Dermis blood vessel endothelial cell (primary cell): ENCODE measurements at regions not wholly inside any gene's neighbourhood (a gene's known extent, or its start where the extent isn't known, plus 50 kb on each side); places are given as distances from the start of the nearest gene placed in this dataset.

Experiments
- DNase-seq: peaks from one replicate; pipeline ENCODE4 v3.0.0; 2010

DNA sequence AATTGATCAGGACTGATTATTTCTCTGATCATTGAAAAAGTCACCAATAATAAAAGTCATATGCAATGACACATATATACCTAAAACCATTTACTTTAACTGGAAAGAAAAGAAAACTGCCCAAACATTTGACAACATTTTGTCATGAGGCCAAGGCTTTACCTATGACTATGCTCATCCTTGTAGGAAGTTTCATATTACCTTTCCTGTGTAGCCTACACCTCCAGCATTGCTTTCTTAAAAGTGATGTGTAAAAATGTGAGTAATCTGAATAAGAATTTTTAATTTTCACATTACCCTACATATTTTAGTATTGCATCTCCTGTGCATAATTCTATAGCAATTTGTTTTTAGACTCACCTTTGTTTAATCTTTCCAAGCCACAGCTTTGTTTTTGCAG, 419.8 kb upstream of the FIGN start:
- no peak for DNase-seq

DNA sequence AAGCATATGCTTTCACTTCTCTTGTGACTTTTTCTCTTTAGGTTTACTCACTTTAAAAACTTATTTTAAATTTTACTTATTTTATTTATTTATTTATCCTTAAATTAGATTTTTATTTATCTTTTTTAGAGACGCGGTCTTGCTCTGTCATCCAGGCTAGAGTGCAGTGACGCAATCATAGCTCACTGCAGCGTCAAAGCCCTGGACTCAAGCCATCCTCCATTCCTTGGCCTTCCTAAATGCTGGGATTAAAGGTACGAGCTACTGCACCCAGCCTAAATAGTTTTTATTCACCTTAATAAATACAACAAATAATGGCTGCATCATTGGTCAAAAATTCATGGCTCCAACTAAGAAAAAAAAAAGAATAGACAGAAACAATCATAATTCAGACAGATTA, 415.7 kb upstream of the FIGN start:
- DNase-seq = no peak

DNA sequence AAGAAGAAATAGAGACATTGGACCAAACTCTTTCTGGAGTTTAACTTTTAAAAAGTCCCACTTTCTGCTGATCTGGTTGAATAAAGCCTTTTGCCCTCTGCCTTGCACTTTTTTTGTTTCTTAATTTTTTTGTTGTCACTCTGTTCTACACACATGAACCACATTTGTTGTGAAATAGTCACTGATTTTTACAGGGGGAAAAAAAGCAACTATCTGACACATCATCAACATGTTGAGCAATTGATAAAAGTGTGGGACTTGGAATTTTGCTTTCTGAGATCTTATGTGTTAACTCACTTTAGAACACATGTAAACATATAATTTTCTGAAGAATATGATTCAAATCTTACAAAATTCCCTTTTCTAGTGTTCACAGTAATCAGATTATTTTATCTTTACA, 414.8 kb upstream of the FIGN start:
- DNase-seq = no peak

DNA sequence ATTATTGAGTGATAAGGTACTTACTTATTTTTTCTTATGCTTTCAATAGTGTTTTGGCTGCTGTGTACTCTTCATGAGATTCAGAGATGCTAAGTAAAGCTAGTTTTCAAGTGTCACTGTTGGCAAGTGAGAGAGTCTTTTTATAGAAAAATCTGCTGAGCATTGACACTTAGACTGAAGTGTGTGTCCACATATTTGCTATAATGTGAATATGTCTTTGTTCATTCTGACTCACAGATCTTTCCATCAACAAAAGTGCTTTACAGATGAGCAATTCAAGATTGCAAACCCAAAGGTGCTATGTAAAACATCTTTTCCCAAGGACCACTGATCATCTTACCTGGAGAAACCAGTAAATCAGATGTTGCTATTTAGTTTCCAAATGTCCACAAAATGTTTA, 410.6 kb upstream of the FIGN start:
- no peak for DNase-seq

DNA sequence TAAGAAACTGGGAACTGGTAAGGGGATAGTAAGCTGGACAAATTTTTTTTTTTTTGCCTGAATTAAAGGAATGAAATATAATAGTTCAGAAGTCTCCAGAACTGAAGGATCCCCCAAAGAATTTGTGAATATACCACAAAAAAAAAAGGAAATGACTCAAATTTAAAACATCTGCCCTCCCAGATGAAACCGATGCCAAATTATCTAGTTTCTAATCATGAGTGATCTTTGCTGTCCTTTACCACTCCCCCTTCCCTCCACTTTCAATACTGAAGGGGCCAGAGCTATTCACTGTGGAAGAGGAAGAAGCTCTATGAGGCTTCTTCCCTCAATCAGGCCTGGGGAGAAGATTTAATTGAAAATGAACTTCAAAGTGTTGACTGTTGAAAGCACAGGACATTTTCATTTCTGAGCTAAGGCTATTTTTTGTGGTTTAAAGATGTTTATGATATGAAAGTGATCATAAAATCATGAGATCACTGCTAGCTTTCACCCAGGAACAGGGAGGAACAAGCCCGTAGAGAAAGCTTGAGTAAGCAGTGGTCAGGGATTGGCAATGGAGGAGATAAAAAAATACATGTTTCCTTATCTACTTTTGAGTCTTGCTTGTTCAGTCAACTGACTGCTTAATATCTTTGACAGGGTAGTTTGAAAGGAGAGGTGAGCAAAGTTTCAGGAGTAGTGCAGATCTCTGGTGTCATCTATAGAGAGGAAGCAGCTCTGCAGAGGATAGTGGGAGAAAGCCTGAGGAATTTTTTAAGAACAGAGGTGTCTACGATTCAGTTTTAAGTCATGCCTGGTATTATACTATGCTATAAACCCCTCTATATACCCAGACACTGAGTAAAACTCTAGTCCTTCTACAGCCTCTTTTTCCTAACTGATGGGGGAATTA, 409.5 kb upstream of the FIGN start:
- DNase-seq = no peak

DNA sequence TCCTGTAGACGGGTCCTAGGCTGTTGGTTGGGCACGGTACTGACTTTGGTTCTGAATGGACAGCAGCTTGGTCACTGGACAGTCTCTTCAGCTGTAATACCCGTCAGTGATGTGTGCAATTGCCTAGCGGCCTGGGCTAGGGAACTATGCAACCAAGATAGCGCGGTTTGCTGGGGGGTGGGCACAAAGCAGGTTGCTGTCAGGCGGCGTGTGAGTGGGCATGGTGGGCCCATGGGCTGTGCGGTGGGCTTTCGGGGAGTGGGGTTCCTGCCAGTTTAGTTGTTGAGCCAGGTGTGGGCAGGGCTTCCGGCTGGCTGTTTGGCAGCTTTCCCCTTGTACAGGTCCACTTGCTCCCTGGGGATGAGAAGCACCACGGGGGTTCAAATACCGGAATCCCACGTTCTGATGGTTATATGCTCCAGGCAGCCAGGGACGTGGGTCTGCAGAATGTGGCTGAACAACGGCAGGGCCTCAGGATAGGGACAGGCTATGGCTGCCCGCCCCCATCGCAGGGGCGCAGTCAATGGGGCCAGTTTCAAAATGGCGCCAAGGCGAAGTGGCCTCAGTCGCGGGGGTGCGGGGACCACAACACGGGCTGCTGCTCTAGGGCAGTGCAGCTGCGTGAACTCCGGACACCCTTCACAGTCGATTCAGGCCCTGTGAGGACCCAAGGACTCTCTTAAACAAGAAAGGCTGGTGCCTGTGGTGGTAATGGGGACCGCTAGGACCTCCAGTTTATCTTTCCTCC, 407.5 kb upstream of the FIGN start:
- no peak for DNase-seq

DNA sequence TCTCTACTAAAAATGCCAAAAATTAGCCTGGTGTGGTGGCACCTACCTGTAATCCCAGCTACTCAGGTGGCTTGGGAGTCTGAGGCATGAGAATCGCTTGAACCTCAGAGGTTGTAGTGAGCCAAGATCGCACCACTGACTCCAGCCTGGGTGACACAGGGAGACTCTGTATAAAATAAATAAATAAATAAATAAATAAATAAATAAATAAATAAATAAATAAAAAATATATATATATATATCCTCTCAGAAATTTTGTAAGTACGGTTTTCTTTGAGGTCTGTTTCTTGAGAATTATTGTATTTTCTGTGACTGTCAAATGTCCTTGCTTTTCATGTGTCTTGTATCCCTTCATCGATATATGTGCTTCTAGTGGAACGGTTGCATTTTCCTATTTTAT, 406.9 kb upstream of the FIGN start:
- no peak for DNase-seq

DNA sequence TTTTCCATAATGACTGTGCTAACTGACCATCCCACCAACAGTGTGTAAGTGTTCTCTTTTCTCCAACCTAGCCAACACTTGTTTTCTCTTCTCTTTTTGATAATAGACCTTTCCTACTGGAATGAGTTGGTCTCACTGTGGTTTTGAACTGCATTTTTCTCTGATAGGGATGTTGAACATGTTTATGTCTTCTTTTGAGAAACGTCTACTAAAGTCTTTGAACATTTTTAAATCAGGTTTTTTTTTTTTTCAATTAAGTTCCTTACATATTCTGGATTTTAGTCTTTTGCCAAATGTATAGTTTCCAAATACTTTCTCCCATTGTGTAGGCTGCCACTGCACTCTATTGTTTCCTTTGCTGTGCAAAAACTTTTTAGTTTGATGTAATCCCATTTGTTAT, 405.5 kb upstream of the FIGN start:
- no peak for DNase-seq

DNA sequence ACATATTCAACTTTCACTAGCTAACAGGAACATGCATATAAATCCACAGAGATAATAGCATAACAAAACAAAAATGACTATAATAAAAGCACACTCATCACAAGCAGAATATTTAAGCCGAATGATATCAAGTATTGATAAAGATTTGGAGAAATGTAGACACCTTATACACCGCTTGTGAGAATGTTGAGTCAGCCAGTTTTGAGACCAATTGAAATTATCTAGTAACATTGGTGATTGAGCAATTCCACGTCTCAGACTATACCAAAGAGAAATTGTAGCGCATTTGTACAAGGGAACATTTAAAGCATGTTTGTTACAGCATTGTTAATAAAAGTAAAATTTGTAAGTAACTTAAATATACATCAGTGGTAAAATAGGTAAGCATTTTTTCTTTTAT, 402.9 kb upstream of the FIGN start:
- no peak for DNase-seq

DNA sequence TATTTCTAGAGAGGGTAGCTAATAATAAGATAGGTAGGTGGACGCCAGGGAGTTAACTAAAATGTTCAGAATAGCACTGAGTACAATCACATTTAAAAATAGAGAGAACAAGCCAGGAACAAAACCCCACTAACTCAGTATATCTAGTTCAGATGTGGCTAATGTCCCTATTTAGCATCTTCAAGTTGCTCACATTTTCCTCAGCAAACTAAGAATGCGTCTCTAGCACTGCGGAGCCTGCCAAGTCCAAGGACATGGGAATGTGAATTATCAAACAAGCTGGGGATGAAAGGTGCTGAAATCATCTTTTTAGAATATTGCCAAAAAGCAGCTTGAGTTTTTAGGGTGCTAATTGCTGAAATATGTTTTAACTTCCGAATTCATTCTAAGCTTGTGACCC, 398.5 kb upstream of the FIGN start:
- no peak for DNase-seq

DNA sequence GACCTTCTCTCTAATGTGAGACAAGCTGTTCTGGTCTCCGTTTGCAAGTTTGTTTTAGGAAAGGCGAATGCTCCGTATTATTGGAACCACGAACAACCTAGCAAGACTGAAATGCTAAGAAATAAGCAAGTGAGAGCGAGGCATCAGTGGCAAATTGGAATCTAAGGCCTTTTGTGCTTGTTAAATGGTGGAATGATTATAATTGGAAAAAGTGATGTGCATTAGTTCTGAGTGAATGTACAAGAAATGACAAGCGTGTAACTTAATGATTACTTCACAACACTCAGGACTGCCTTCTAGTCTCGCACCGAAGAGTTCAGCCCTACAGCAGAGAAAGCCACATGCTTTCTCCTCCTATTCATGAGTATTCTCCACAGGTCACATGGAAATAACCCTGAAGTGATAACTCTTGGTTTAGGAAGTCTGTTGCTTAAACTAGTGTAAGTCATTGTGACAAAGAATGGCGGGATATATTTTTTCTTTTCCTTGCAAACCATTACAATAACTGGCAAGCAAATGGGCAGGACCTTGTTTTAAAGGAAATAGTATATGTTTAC, 392.2 kb upstream of the FIGN start:
- no peak for DNase-seq

DNA sequence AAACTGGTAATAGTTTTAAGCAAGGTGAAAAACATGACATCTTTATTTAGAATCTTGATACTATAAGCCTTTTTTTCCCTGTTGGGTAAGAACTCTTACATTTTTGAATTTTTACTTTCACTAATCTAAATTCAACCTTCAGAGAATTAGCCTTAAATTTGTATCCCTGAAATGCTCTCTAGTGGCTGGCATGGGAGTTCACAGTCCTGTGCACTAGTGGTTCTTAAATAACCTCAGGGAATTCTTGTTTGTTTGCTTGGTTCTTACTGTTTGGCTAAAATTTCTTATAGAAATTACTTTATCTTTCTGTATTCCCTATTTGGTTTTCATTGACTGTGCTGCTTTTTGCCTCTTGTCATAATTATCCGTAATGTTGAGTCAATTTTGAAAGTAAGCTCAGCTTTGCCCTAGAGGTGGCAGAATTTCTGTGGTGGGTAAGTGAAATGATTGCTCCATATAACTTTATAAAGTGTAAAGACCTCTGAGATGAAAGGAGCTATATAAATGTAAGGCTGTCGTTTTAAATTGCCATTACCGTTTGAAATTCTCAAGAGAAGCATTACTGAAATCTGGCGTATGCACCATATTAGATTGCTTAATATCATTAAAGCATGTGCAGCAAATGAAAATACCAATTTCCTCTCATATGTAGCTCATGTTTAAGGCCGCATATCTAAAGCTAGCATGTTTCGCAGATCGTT, 391.3 kb upstream of the FIGN start:
- no peak for DNase-seq

DNA sequence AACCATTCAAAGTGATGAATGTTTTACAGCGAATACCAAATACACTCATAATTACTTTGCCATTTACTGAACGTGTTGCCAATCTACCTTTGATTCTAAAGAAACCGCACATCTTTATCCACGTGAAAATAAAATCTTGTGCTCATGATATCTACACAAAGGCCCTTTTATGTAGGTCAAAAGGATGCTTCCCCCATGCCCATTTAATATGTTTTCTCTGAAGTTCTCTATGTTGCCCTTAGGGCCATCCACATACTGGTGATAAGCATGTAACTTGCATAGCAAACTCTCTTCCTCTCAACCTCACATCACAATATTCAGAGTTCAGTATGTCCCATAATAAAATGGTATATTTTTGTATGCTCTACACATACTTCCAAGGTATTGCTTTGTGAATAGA, 380.0 kb upstream of the FIGN start:
- DNase-seq = no peak

DNA sequence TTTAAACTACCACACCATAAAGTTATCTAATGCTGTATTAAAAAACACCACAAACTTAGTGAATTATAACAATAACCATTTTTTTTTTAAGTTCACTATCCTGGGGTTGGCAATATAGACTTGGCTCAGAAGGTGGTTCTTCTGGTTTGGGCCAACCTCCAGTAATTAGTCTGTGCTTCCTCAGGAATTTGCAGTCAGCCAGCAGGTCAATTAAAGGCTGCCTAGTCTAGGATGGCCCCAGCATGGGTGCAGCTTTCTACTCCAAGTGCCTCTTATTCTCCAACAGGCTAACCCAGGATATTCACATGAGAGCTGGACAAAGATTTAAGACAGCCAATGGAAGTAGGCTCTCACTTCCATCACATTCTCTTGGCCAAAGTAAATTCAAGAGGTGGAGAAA, 379.1 kb upstream of the FIGN start:
- no peak for DNase-seq

DNA sequence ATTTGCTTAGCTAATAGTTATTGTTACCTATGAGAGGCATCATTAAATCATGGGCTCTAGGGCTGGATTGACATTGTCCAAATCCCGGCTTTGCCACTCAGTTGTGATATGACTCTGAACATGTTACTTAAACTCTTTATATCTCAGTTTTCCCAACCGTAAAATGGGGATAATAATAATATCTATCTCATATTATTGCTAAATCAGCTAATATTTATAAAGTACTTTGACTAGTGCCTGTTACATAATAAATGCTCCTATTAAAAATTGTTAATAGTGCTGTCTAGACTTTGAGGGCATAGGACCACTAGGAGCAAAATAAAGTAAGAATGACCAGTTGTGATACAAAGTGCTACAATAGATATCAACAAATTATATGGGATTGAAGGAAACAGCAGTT, 376.3 kb upstream of the FIGN start:
- no peak for DNase-seq

DNA sequence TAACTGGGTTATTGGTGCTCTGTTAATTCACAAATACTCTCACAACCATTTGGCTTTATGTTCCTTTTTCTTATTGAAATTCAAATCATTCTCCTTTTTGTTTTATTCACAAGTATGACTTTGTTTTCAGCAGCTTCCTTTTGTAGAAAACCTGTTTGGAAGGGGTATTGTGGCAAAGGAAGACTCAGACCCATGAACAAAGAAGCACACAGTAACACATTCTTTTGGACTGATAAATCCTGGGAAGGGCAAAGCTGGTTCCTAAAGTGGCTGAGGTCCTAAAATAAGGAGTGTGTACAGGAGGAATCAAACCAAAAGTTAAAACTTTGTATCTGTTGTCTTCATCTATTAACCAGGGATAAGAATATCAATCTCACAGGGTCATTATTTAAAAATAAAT, 374.7 kb upstream of the FIGN start:
- no peak for DNase-seq

DNA sequence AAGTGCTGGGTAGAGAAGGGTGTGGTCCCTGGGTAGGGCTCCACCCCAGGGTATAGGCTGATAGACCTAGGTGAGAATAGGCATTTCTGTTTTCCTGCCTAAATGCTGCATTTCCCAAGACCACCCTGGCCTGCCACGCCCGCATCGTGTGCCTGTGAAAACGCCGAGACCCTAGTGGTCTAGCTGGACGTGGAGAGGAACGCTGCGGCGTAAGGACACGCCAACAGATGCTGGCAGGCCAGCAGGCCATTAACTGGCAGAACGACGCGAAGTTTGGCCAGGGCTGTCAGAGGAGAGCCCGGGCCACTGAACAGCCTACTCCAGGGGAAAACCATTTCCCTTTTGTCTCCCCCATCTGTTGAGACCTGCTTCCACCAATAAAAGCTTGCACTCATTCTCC, 373.2 kb upstream of the FIGN start:
- no peak for DNase-seq

DNA sequence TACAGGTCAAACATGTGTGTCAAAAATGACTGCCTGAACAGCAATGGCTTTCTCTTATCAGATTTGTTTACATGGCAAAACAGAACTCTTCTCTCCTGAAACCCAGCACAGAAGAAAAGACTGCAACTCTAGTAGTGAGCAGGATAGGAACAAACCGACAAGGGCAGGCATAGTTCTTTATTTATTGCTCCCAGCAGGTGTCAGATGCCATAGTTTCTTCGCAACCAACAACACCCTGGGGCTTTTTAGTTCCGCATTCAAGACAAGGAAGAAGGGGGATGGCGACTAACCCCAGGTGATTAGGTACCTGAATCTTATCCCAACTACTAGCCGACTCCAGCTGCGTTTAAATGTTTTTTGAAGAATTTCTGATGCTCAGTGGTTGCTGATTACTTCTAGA, 367.5 kb upstream of the FIGN start:
- no peak for DNase-seq

DNA sequence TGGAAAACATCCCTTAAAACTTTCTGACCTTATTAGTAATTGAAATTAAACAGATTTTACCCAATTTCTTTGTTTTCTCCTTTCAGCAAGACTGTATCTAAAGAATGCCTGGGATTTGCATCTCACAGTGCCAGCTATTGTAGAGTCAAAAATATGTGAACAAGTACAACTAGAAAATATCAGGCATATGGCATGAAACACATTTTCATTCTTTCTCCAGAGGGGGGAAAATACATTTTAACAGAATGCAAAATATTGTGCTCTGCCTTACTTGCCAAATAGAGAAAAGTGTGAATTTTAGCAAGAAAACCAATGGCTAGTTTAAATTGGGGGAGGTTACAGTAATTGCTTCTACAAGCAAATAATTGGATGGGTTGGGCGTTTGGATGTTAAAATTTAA, 366.6 kb upstream of the FIGN start:
- DNase-seq = no peak

DNA sequence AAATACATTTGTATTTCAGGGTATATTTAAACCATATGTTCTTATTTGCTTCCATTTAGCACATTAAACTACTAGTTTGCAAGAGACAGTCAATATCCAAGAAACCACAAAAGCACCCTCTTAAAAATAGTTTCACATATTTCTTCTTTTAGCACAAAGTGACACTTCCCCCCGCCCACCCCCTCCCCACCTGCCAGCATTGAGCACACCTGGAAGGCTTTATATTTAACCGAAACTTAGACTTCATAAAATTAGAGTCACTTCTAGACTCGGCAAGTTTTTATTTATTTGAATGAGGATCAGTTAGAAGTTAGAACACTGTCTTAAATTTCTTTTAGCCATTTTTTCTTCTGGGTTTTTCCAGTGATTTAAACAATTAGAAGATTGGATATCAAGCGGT, 355.9 kb upstream of the FIGN start:
- no peak for DNase-seq

DNA sequence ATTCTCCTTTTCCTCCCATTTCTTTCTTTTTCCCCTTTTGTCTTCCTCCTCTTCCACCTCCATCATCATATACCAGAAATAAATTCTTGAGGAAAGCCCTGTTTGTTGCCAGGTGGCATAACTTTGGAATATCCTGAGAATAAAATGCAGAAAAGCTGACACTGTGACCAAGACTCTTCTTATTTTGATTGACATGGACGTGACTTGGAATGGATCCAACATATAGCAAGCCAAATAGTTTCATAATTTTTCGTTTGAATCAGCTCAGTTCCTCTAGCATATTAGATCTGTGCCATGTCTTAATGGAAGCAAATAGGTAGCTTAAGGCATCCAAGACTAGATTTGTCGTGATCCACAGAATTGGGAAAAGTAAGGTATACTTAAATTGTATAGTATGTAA, 354.7 kb upstream of the FIGN start:
- DNase-seq = no peak

DNA sequence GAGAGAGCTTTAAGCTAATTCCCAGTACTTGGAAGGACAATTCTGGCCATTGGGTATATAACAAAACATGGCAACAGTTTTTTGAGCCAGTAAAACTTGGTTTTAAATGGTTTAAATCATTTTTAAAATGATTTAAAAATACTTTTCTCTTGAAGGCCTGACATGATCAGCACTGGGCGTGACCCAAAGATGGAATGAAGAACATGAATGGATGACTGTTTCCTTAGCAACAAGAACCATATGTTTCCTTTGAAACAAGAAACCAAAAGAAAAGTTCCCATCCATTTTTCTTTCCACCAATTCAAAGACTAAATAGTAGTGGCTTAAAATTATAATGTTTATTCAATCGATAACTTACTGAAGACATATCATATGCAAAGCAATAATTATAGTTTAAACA, 348.3 kb upstream of the FIGN start:
- DNase-seq = no peak

DNA sequence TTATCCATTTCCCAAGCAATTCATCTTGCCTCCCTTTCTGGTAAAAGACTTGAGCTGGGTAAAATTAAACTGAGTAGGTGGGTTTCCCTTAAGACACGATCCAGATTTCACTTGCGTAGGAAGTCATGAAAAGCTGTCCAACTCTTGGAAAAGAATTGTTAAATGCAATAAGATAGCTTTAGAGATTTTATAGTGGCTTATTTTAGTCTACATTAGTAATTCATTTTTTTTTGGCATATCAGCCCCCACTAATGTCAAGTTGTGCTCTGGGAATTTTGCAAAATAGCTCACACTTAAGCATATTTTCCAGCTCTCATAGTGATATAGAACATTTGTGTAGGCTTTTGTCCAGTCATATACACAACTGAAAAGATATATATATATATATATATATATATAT, 344.7 kb upstream of the FIGN start:
- DNase-seq = no peak

DNA sequence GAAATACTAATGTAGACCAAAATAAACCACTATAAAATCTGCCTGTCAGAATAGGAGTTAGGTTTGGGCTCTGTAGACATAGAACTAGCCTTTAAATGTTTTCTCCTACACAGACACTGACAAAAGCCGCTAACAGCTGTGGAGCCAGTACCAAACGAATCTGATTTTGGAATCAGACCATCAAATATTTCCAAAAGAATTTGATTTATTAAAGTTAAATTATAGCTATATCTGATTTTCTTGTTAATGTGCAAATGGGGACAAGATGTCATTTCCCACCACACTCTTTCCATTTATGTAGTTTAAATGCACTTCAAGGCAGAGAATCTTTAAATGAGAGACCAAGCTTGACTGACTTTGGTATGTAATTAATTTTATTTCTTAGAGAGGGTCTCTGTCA, 343.4 kb upstream of the FIGN start:
- DNase-seq = no peak
